PC-3 (cell line): ENCODE measurements at regions not wholly inside any gene's neighbourhood (a gene's known extent, or its start where the extent isn't known, plus 50 kb on each side); places are given as distances from the start of the nearest gene placed in this dataset.

Experiments
- ATAC-seq: fragments of 200-7000 bp; cut with Tn5 transposase; 2 replicates; pipeline ENCODE4 v1.9.1; 2020; ENCODE audit warnings: mild to moderate bottlenecking, moderate library complexity
- BruUV-seq: library from RNA; stranded (reverse); fragments of 400-500 nt; replicated peaks from 2 replicates; lab custom pipeline; 2021; lab: Mats Ljungman, UMichigan
- CTCF ChIA-PET: fragments of 300-600 bp; sonication (Branson Sonifier 250); formaldehyde crosslinking; loops from one replicate; lab custom pipeline; 2022; ENCODE audit warnings: antibody characterized with exemption; lab: Charles Lee
- POLR2A ChIA-PET: fragments of 300-600 bp; sonication (Branson Sonifier 250); formaldehyde crosslinking; loops from one replicate; lab custom pipeline; 2022; ENCODE audit warnings: antibody characterized with exemption; ENCODE audit not compliant: unreplicated experiment; lab: Charles Lee
- DNase-seq: peaks from one replicate; pipeline ENCODE4 v3.0.0-alpha.2; 2015
- H2AFZ ChIP-seq: fragments of 300-600 bp; sonication (generic); 2 replicates; pipeline ENCODE4 v1.6.0; 2016; ENCODE audit warnings: antibody characterized with exemption, low read length
- H3F3A ChIP-seq: fragments of 300-600 bp; sonication (generic); one replicate; pipeline ENCODE4 v1.6.0; 2017; ENCODE audit warnings: antibody characterized with exemption, low read length, control low read depth, mild to moderate bottlenecking; ENCODE audit not compliant: unreplicated experiment
- H3K27ac ChIP-seq: fragments of 300-600 bp; sonication (generic); 2 replicates; pipeline ENCODE4 v1.5.1; 2016; ENCODE audit warnings: mild to moderate bottlenecking, low read length
- H3K27me3 ChIP-seq: fragments of 300-600 bp; sonication (generic); 2 replicates; pipeline ENCODE4 v1.6.1; 2016; ENCODE audit warnings: low read length, mixed read lengths
- H3K36me3 ChIP-seq: fragments of 300-600 bp; sonication (generic); 2 replicates; pipeline ENCODE4 v1.6.1; 2016; ENCODE audit warnings: low read depth, mixed run types, low read length, mixed read lengths
- H3K4me1 ChIP-seq: fragments of 300-600 bp; sonication (generic); 2 replicates; pipeline ENCODE4 v1.5.1; 2016; ENCODE audit warnings: low read length; ENCODE audit not compliant: insufficient read depth
- H3K4me2 ChIP-seq: fragments of 300-600 bp; sonication (generic); 2 replicates; pipeline ENCODE4 v1.6.0; 2016; ENCODE audit warnings: low read length
- H3K4me3 ChIP-seq: fragments of 300-600 bp; sonication (generic); 2 replicates; pipeline ENCODE4 v1.5.1; 2016; ENCODE audit warnings: mild to moderate bottlenecking, low read length, mixed read lengths
- H3K79me2 ChIP-seq: fragments of 300-600 bp; sonication (generic); 2 replicates; pipeline ENCODE4 v1.6.1; 2017; ENCODE audit warnings: low read length, mixed read lengths
- H3K9ac ChIP-seq: fragments of 300-600 bp; sonication (generic); 2 replicates; pipeline ENCODE4 v1.6.0; 2016; ENCODE audit warnings: mild to moderate bottlenecking, low read length
- H3K9me2 ChIP-seq: fragments of 300-600 bp; sonication (generic); replicated peaks from 2 replicates; pipeline ENCODE4 v1.6.1; 2016; ENCODE audit warnings: mixed run types, low read length, mixed read lengths
- H3K9me3 ChIP-seq: fragments of 300-600 bp; sonication (generic); 2 replicates; pipeline ENCODE4 v1.6.1; 2016; ENCODE audit warnings: low read length, mixed read lengths
- H4K20me1 ChIP-seq: fragments of 300-600 bp; sonication (generic); 2 replicates; pipeline ENCODE4 v1.6.1; 2016; ENCODE audit warnings: low read length, mixed read lengths
- CTCF ChIP-seq: fragments of 300-600 bp; sonication (generic); conservative IDR thresholded peaks from 2 replicates; pipeline ENCODE4 v1.5.1; 2017; ENCODE audit warnings: antibody characterized with exemption, low read depth, mild to moderate bottlenecking, low read length
- EZH2 ChIP-seq: fragments of 300-600 bp; sonication (generic); IDR thresholded peaks from one replicate; pipeline ENCODE4 v1.6.1; 2017; ENCODE audit warnings: antibody characterized with exemption, mild to moderate bottlenecking, low read length; ENCODE audit not compliant: unreplicated experiment
- EZH2phosphoT487 ChIP-seq: fragments of 300-600 bp; sonication (generic); IDR thresholded peaks from 2 replicates; pipeline ENCODE4 v1.6.1; 2018; ENCODE audit warnings: mild to moderate bottlenecking, antibody characterized with exemption, low read length, borderline replicate concordance
- intact Hi-C: fragments of 100-400 bp; cut with micrococcal nuclease; formaldehyde crosslinking; loops from 2 replicates; pipeline ENCODE4 v1.9.0; 2023

- no peaks in the 10 kb centered on the region for H4K20me1 ChIP-seq
- BruUV-seq, result no TSS peak
- H3K4me1 ChIP-seq, result peaks cover 4% of the 10 kb centered on the region
- CTCF ChIA-PET, result no interaction called here
- no peaks in the 10 kb centered on the region for H3K27me3 ChIP-seq
- H3K9me2 ChIP-seq, result no peaks in the 10 kb centered on the region
- H2AFZ ChIP-seq, result no peak overlapping the region
- H3K79me2 ChIP-seq, result no peaks in the 10 kb centered on the region
- no peaks in the 10 kb centered on the region for H3F3A ChIP-seq
- POLR2A ChIA-PET, result interaction anchor here (0.6 kb wide), 1 partner anchor 203 kb away, joined by 5 read pairs; no protein-coding TSS in a partner anchor
- no peak for ATAC-seq
- H3K9me3 ChIP-seq, result no peaks in the 10 kb centered on the region
- no peaks in the 10 kb centered on the region for H3K36me3 ChIP-seq
- TF ChIP-seq CTCF, result no peak
- TF ChIP-seq EZH2, result no peak
- TF ChIP-seq EZH2phosphoT487, result no peak
- no peak overlapping the region for H3K4me2 ChIP-seq
- DNase-seq, result no peak
- intact Hi-C loops, result no loop called here
- no peak overlapping the region for H3K27ac ChIP-seq
- no peak overlapping the region for H3K4me3 ChIP-seq
- H3K9ac ChIP-seq, result no peak overlapping the region
These were observed 72.1 kb upstream of the PITX1 start for GRCh38 chr5:135106136-135106535.

- H3K4me2 ChIP-seq, result no peak overlapping the region
- intact Hi-C loops, result no loop called here
- H3K36me3 ChIP-seq, result no peaks in the 10 kb centered on the region
- H3K9ac ChIP-seq, result no peak overlapping the region
- no peaks in the 10 kb centered on the region for H4K20me1 ChIP-seq
- no peak overlapping the region for H2AFZ ChIP-seq
- DNase-seq (no peak), ATAC-seq (no peak)
- H3K27me3 ChIP-seq, result no peaks in the 10 kb centered on the region
- no peak overlapping the region for H3K4me3 ChIP-seq
- ChIA-PET CTCF (no interaction called here), POLR2A (no interaction called here)
- no peak overlapping the region for H3K27ac ChIP-seq
- H3F3A ChIP-seq, result no peaks in the 10 kb centered on the region
- H3K79me2 ChIP-seq, result no peaks in the 10 kb centered on the region
- H3K9me2 ChIP-seq, result no peaks in the 10 kb centered on the region
- BruUV-seq, result no TSS peak
- no peak for TF ChIP-seq EZH2phosphoT487
- no peak for TF ChIP-seq EZH2
- no peak for TF ChIP-seq CTCF
- H3K9me3 ChIP-seq, result no peaks in the 10 kb centered on the region
- H3K4me1 ChIP-seq, result no peaks in the 10 kb centered on the region
These were observed 71.1 kb upstream of the PITX1 start for GRCh38 chr5:135105105-135105484.

DNA sequence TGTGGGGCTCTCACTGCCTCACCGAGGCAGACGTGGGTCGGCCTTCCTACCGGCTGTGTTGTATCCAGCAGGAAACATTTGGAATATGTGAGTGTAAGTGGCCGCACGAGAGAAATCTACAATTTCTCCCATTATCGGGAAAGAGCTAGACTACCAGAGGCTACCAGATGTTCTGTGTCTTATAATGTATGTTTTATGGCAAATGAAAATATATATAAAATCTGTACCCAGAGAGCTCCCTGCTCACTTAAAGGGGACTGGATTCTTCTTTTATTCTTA, 69.5 kb upstream of the PITX1 start:
- H3K4me3 ChIP-seq, result no peak overlapping the region
- BruUV-seq, result no TSS peak
- H2AFZ ChIP-seq, result no peak overlapping the region
- no peaks in the 10 kb centered on the region for H3K9me2 ChIP-seq
- intact Hi-C loops, result no loop called here
- H3K27ac ChIP-seq, result no peak overlapping the region
- H4K20me1 ChIP-seq, result no peaks in the 10 kb centered on the region
- no peaks in the 10 kb centered on the region for H3K27me3 ChIP-seq
- H3K4me2 ChIP-seq, result no peak overlapping the region
- H3F3A ChIP-seq, result no peaks in the 10 kb centered on the region
- ATAC-seq (no peak), DNase-seq (no peak)
- no peaks in the 10 kb centered on the region for H3K36me3 ChIP-seq
- TF ChIP-seq EZH2 (no peak), EZH2phosphoT487 (no peak), CTCF (no peak)
- POLR2A ChIA-PET, result no interaction called here
- H3K79me2 ChIP-seq, result no peaks in the 10 kb centered on the region
- H3K9me3 ChIP-seq, result no peaks in the 10 kb centered on the region
- CTCF ChIA-PET, result no interaction called here
- no peak overlapping the region for H3K9ac ChIP-seq
- H3K4me1 ChIP-seq, result no peaks in the 10 kb centered on the region
